GM18858 (cell line): ENCODE measurements at regions not wholly inside any gene's neighbourhood (a gene's known extent, or its start where the extent isn't known, plus 50 kb on each side); places are given as distances from the start of the nearest gene placed in this dataset.
"Not testable (repeated sequence)": the region's sequence is repeated elsewhere in the genome, so short reads cannot be mapped to it uniquely, and the experiment has no call there.

Experiments used
- ATAC-seq: cut with Tn5 transposase; IDR thresholded peaks from one replicate; pipeline ENCODE4 v1.9.1; 2021; ENCODE audit not compliant: unreplicated experiment

DNA sequence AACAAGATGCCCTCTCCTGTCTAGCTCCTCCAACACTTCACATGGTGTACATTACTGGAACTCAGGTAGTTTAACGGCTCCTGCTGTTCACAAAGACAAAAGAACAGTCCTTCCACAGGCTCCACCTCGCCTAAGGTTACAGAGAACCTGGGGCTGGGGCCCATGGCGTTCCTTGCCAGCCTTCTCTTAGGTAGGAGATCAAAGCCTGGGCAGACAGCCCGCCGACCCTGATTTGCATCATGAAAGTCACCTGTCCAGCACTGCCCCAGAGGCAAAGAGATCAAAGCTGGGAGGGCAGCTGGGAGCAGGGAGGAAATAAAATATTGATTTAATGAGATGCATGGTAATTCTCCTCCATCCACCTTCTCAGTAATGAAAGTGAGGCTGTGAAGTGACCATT lies 115.0 kb upstream of the SLIT3 start:
- no peak for ATAC-seq

DNA sequence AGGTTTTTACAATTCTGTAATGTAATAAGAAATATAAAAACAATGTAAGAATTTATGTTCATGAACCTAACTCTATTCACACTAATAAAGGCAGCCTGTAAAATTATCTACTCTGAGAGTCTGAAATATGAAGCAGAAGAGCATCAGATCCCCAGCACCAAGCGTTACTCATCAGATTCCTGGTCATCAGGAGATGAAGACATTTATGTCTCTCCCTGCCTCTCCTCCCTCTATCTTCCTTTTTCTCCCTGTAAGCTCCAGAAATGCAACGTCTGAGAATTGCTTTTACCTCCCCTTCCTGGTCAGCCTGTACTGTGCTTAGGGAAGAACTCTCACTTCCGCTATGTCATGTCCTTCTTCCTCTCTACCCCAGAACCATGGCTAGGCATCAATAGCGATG lies 114.4 kb upstream of the SLIT3 start:
- ATAC-seq: no peak

DNA sequence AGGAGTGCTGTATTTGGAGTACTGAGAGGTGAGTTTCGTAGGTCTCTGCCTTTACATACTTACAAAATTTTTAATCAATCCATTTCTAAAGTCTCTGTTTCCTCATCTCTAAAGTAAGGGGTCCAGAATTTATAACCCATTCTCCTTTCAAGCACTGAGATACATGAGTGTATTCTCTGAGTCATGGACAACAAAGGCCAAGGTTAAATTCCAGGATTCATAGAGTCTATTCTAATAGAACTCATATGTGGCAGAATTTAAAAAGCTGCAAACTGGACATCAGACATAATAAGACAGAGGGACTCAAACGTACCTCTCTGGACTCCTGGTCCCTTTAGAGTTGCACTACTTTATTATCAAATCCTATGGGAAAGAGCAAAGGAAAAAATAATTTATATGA lies 112.5 kb upstream of the SLIT3 start:
- ATAC-seq: no peak

DNA sequence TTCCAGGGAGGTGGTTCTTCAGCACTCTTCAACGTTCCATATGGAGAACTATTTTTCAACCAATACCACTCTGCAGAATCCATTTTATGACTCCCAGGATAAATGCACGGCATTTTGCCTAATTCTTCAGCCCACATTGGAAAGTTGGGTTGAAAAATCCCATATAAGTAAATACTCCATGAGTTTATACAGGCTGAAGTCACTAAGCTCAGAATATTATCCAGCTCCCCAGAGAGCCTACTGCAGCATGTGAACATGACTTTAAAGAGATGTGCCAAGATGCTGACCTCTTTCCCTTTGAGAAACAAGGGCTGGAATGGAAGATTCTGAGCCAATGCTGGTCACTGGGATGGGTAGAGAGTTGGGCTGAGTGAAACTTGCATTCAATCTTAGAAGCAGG lies 111.9 kb upstream of the SLIT3 start:
- no peak for ATAC-seq

DNA sequence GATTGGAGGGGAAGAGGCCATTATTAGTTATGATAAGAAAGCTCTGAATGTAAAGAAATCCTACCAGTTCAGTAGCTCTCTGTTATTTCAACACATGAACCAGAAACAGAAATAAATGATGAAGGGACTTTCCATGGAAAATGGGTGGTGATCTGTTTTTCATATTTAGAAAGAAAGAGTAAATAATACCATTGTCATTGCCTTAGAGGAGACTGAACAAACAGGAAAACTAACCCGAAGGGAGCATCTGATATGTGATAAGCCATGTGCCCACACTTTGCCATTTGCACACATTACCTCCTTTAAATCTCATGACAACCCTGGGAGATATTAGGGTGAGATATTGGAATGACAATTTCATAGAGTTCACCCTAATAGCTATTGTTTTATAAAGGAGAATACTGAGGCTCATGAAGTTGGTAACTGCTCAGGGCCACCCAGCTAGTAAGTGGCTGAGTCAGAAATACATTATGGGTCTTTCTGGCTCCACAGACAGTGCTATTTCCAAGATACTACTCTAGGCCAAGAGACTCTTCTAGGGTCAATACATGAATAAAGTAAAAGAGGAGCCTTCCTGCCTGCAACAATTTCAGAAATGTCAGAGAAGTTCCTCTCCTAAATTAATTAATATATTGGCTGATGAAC lies 111.0 kb upstream of the SLIT3 start:
- ATAC-seq: no peak

DNA sequence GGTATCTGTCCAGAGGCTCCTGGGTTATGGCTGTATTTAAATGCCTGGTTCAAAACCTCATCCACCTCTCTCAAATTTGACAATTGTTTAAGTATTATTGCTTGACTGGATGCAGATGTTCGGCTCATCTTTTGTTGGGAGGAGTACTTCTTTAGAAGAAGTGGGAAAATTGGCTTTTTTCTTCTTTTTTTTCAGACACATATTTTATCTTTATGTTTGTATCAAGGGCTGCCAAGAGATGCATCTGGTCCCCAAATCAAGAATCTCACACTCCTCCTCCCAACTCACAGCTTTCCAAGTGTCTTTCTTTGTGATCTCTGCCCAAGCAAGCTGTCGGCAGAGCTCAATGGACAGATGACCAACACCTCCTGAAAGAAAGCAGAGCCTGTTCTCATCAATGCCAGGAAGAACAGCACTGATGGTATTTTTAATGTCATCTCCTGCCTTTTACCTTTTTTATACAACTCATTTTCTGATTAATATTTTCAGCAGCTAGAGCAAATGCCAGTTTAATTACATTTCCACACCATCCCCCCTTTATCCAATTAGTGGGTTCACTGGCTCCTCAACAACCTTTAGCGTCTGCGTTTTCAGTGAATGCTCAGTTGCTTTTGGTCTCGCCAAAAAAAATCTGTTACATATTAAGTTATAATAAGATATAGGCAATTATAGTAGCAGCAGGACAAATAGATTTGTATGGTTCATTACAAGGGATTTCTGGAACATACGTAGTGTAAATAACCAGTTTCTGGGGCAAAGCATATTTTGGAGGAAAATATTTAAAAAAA lies 110.3 kb upstream of the SLIT3 start:
- no peak for ATAC-seq

DNA sequence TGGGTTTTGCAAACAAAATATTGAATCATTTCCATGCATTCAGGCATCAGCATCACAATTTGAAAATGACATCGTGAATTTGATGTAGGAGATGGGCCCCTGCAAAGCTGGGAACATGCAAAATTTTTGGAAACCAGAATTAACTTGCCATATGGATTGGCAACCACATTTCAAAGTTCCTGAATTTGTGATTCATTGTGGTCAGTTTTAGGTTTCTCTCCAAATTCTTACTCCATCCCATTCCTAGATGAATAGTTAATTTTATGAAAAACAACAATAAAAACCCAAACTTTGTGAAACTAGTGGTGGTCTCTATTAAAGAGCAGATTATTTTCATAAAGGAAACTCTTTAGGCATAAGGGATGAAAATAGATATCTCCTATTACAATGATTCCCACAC lies 107.8 kb upstream of the SLIT3 start:
- no peak for ATAC-seq

DNA sequence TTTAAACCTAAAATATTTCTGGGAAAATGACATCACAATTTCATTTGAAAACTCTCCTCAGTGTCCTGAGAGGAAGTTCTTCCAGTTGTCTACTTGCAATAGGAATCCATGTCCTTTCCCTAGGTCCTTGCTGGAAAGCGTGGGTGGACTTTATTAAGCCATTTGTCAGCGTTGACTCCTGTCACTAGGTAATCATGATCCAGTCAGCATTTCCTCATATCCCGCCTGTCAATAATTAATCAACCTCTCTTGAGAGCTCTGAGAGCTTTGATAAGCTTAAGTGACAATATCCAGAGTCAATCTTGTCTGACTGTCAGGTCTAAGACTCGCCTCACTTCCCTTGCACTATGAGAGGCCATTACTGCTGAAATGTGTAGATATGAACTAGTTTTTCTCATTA lies 107.2 kb upstream of the SLIT3 start:
- no peak for ATAC-seq

DNA sequence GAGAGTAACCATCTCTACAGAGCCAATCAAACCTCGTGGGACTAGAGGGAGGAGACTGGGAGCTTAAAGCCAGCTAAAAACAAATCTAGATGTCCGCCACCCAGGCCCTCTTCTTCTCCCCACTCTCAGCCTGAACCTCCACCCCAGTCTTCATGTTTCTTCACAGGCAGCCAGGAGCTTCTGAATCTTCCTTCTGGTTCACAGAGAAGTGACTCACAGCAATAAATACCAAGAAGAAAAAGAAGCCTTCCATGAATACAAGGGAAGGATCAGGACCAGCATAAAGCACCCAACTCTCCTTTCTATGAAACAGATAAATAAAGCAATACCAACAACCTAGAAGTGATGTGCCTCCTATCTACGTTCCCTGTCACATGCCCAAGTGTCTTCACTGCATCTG lies 103.3 kb upstream of the SLIT3 start:
- no peak for ATAC-seq

DNA sequence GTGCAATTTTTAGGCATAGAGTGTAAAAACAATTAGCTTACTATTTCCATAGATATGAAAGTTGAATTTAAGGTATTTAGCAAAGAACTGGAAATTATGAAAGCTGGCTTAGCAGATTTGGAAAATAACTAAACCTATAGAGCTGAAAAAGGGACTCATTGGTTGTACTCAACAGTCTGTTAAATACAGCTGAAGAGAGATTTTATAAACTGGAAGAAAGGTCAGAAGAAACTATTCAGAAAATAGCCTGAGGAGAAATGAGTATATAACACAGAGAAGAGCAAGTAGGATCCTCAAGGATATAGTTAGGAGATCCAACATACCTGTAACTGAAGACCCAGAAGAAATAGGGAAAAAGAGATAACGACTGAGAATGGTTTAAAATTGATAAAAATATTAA lies 97.6 kb upstream of the SLIT3 start:
- no peak for ATAC-seq

DNA sequence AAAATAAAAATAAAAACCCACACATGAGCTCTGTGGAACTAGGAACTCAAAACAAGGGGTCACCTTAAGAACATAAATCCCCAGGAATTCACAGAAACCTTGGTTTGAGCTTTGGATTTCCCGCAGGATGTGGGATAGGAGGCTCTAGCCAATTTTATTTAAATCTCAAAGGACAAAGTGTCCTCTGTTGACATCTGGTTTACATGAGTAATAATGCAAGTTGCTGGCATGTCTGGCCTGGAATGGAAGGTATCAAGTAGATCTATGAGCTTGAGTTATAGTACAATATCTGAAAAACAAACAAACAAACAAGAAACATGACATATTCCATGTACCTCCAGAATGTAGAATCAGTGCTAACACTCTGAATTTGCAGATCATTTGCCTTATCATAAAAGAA lies 94.2 kb upstream of the SLIT3 start:
- no peak for ATAC-seq

DNA sequence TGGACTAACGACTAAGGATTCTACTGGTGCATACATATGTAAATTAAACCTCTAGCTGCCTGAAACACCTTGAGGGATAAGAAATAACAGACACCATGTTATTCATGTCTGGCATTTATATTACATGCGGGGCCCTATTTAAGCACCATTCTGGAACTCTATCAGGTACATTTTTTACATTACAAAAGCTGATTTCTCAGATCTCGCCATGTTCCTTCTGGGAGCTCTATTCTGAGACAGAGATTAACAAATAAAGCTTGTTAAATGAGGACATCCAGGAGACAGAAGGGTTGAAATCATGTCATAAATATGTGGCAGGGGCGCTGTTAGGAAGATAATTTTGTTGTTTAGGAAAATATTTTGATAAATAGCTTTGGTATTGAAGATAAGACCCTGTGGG lies 93.4 kb upstream of the SLIT3 start:
- no peak for ATAC-seq

DNA sequence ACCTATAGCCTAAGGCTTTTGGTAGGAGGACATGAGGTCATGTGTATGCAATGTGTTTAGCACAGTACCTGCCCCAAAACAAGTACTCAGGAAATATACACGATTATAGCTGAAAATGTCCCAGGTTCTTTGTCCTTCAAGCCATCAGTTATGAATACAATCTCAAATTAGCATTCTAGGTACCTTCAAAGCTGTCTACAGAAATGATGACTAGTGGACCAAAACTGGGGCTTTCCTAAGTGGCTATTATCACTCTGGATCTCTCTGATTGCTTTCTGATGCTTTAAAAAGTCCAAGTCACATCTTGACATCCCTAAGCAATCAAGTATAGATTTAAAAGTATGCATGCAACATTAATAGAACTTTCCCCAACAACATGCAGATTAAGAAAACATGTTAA lies 93.0 kb upstream of the SLIT3 start:
- no peak for ATAC-seq

DNA sequence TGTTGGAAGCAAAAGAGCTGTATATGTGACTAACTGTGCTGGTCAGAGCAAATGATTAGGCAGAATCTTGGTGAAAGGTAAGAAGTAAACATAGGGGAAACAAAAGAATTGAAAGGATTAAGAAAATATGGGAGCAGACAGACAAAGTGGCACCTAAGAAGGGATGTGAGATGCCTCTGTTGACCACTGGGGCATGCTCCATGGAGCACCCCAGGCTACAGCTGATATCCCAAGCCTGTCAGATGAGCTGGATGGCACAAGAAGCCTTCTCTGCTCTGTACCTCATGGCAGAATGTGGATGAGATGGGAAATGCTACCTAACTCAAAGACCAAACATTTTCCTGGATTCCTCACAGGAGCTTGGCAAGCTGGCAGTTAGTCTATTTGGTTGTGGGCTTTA lies 89.3 kb upstream of the SLIT3 start:
- no peak for ATAC-seq

DNA sequence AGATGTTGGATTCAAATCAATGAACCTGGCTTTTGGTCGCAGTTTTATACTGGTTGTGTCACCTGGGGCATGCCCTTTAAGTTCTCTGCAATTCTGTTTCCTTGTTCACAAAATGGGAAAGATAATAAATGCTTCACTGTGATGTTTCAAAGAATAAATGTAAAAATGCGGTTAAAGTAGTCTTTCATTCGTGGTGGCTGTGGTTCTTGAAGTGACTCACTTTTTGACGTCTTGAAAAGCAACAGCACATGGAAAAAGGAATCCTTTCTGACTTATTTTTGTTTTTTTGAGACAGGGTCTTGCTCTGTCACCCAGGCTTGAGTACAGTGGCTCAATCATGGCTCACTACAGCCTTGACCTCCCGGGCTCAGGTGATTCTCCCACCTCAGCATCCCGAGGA lies 88.4 kb upstream of the SLIT3 start:
- no peak for ATAC-seq

DNA sequence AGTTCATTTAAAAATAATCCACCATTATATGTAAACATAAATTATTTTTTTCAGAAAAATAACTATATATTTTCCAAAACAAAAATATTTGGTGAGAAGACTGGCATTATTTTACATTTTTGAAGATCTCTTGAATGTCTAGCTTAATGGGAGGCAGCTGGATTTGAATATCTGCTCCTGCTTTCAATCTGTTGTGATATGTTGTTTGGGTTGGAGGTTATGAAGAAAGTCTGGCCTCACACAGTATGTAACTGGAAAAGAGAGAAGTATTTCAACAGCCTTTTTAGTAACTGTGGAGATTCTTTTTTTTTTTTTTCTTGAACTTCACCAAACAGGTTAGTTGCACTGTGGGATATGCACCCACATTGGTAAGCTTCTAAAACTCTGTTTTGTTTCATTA lies 84.7 kb upstream of the SLIT3 start:
- ATAC-seq: no peak

DNA sequence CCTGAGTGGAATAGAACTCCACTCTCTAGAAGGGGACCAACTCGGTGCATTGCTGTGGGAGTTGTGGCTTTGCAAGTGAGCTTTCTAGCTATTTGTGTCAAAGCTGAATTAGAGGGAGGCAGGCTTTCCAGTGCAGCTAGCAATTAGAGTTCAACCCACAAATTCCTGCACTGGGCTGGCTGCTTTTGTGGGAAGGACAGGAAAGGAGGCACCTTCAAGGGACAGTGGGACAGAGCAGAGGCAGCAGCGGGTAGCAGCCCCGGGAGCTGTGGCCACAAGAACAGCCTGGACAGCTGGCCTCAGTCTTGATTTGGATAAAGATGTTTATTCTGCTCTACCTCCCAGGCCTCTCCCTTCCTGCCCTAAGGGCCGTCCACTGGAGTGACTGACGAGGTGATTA lies 83.7 kb upstream of the SLIT3 start:
- ATAC-seq: no peak

DNA sequence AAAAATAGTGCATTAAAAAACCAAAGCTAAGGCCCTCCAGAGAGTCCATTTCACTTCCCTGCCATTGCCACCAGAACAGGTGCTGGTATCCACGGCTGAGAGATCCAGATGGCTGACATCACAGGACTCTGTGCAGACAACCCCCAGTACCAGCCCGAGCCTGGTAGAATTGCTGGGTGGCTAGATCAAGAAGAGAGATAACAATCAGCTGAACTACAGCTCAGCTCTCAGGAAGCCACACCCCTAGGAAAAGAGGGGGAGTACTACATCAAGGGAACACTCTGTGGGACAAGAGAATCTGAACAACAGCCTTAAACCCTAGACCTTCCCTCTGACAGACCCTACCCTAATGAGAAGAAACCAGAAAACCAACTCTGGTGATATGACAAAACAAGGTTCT lies 73.8 kb upstream of the SLIT3 start:
- no peak for ATAC-seq

DNA sequence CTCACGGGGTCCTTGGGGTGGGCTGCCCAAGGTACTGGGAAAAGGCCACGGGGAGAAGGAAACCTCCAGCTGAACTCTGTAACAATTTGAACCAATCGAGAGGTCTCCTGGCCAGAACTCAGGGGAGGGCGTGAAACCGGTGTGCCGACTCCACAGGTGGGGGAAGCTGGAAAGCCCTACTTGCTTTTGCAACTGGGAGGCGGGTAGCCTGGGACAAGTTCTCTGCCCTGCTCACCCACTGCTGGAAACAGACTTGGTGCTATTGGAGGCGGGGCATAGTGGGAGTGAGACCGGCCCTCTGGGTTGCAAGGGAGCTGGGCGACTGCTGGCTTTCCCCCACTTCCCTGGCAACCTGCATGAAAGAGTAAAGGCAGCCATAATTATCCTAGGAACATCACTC lies 73.2 kb upstream of the SLIT3 start:
- ATAC-seq: no peak

DNA sequence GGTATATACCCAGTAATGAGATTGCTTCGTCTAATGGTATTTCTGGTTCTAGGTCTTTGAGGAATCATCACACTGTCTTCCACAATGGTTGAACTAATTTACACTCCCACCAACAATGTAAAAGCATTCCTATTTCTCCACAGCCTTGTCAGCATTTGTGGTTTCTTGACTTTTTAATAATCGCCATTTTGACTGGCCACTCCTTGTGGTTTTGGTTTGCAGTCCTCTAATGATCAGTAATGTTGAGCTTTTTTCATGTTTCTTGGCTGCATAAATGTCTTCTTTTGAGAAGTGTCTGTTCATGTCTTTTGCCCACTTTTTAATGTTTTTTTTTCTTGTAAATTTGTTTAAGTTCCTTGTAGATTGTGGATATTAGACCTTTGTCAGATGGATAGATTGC lies 70.9 kb upstream of the SLIT3 start:
- not testable (repeated sequence) for ATAC-seq

DNA sequence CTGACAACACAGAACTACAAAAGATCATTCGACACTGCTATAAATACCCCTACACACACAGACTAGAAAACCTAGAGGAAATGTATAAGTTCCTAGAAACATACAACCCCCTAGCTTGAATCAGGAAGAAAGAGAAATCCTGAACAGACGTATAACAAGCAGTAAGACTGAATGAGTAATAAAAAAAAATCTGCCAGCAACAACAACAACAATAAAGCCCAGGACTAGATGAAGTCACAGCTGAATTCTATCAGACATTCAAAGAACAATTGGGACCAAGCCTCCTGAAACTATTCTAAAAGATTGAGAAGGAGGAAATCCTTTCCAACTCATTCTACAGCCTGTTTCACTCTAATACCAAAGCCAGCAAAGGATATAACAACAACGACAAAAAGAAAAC lies 68.2 kb upstream of the SLIT3 start:
- ATAC-seq: no peak

DNA sequence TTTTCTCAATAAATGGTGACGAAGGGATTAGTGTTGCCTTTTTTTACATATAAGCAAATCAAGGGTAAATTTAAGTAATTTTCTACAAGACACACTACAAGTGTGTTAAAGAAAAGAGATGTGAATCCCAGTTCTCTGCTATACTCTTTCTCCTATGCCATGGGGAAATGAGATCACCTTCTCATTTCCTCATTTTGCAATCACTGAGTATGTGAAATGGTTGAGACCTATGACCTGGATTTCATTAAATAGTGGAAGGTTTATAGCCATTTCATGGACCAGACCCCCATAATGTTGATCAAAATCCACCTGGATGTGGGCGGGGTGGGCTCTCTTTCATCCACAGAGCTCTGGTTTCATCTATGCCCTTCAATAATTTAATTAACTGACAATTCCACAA lies 66.9 kb upstream of the SLIT3 start:
- no peak for ATAC-seq

DNA sequence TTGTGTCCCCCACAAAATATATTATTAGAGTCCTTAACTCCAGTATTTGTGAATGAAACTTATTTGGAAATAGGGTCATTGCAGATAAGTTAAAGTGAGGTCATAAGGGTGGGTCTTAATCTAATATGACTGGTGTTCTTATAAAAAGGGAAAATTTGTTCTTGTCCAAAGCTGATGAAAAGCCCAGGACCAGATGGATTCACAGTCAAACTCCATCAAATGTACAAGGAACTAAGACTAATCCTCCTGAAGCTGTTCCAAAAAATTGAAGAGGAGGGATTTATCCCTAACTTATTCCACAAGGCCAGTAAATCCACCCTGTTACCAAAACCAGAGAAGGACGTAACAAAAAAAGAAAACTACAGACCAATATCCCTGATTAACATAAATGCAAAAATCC lies 56.4 kb upstream of the SLIT3 start:
- no peak for ATAC-seq
